ENCODE measurements at regions not wholly inside any gene's neighbourhood (a gene's known extent, or its start where the extent isn't known, plus 50 kb on each side); places are given as distances from the start of the nearest gene placed in this dataset.
"Not testable (repeated sequence)": the region's sequence is repeated elsewhere in the genome, so short reads cannot be mapped to it uniquely, and the experiment has no call there.

DNA sequence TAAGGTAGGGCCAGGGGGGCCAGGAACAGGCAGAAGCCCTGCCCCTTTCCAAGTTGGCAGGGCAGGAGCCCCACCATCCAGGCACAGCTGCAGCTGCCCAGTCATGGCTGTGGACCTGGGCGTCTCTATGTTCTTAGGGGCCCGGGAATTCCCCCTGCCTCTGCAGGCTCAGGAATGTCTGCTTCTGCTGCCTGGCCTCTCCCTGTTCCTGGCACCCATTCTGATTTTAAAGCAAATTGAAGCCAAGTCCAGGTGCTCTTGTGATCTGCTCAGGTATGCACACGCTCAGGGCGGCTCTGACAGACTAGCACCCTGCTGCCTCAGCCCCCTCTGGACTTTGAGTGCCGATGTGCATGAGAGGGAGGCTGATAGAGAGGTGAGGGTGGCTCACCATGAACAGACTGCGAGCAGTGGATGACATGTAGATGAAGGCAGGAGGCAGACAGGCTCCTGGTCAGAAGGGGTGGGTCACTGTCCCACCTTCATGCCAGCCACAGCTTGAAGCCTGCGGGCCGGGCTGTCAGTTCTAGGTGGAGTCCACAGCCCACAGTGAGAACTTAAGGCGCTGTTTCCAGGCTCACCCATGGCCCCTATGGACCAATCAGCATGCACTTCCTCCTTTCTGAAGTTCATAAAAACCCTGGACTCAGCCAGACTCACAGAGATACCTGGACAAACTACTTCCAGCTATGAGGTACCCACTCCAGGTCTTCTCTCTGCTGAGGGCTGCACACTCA is 747.8 kb upstream of the GBE1 start:
- no peak for DNase-seq (ENCODE audit: low read depth in 2 of 2)

DNA sequence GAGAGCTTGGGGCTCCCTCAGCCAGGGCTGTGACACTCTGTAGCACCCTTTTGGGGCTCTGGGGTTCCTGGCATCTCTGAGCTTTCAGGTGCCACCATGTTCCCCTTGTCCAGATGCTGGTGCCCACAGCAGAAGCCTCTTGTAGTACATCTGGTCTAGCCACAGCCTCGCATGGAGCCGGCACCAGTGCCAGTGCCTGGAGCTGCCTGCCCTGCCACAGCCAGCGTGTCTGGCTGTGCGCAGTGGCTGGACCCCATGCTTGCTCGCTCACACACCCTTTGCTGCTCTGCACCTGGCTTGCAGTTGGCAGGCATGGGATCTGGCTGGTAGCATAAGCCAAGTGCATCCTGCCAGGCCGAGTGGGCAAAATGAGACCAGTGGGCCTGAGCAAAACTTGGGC is 744.8 kb upstream of the GBE1 start:
- no peak for DNase-seq (ENCODE audit: low read depth in 2 of 2)

DNA sequence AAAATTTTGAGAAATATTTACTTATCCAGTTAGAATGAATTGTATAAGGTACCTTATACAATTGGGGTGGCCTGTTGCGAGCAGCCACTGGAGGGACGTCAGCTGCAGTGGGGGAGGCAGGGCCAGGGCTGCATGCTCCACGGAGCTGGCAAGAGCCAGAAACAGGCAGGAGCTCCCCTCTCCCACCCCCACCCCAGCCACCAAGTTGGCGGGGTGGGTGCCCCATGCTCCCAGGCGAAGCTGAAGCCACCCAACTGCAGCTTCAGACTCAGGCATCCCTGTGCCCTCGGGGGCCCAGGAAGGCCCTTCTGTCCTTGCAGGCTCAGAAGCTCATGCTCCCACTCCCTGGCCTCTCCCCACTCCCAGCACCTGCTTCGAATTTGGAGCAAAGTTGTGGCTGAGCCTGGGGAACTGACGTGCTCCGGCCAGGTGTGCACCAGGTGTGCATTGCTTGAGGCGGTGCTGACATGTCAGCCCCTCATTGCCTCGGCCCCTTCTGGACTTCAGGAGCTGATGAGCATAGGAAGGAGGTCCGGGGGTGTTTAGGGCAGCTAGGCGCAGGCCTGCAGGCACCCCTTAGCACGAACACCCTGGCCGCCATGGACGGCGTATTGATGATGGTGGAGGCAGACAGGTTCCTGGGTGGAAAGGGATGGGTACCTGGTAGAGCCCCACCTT is 743.8 kb upstream of the GBE1 start:
- no peak for DNase-seq (ENCODE audit: low read depth in 2 of 2)

DNA sequence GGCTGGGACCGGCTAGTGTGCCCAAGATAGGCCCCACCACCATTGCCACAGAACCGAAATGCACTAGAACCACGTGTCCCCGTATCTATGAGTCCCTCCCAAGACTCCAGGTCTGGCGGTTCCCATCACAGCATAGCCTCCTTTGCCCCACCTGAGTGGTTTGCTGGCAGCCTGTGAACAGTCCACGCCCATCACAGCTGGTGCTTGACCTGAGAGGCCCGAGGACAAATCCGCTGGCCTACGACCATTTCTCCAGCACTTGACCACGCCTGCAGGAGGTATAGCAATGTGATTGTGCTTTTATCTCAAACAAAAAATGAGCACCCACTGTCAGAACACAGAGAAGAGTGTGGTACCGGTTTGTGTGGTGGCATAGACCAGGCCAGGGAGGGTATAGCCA is 736.7 kb upstream of the GBE1 start:
- no peak for DNase-seq (ENCODE audit: low read depth in 2 of 2)

DNA sequence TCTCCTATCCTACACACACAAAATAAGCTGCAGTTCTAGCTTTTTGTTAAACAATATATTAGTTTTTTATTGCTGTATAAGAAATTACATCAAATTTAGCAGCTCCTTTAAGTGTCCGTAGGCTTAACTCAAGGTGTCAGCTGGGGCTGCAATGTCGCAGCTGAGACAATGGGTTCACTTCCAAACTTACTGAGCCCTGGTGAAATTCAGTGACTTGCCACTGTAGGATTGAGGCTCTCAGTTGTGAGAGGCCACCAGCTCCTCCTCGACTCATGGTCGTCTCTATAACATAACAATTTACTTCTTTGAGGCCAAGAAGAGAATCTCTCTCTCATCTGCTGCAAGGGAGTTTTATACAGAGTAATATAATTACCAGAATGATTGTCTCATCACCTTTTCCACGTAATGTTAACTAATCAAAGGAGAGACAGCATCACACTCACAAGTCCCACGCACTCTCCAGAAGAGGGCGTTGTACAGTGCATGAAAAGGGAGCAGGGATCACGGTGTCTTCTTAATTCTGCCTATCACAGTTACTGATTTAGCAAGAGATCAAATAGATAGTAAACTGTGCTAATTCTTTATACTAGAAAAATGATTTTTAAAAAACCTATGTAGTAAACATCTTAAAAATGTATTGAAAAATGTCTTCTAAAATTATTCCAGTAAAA is 735.6 kb upstream of the GBE1 start:
- no peak for DNase-seq (ENCODE audit: low read depth in 2 of 2)

DNA sequence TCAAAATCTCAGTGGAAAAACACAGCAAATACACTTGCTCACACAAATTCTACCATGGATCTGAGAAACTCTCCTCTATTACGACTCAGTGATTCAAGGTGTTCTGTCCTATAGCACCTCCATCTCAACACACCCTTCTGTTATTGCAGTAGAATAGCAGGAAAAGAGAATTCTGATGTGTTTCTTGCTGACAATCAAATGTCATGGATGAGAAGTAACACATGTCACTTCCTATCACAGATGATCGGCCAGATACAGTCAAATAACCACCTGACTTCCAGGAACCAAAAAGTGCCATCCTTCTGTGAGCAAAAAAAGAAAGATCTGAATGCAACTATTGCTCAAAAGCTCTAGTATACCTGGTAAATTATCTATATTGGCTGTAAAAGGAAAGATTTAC is 734.2 kb upstream of the GBE1 start:
- DNase-seq (ENCODE audit: low read depth in 2 of 2): no peak

DNA sequence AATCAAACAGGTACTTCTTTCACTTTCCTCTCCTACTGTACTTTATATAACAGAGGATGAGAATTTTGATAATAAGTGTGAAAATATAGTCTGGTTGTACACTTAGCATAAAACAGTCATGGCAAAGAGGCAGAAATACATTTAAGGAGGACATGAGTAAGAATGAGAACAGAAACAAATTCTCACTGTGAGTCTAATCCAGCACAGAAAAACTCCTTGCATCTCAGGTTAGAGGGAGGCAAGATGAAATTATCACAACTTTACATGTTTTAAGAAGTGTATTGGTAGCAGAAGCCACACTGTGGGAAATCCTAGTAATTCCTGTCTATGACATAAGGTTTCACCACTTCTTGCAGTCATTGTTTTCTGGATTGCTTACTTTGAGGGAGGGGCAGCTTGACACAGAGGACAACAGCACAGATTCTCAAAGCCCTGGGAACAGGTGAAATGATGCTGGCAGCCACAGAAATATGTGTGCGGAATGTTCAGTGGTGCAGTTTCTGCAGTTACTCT is 733.6 kb upstream of the GBE1 start:
- DNase-seq (ENCODE audit: low read depth in 2 of 2): no peak

DNA sequence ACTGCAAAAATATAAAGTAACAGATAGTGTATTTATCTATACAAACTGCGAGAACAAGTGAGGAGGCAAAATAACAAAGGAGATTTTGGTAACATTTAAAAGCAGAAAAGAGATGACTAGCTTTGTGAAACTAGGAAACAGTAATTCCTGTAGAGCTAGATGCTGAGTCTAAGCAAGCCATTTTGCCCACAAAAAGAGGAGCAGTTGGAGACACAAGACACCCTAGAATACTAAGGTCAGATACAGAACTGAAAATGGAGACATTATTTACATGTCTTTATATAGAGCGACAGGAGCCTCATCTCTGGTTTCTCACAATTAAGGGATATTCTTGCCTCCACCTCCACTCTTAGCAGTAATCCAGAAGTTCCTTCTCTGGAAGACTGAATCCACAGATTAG is 732.4 kb upstream of the GBE1 start:
- no peak for DNase-seq (ENCODE audit: low read depth in 2 of 2)

DNA sequence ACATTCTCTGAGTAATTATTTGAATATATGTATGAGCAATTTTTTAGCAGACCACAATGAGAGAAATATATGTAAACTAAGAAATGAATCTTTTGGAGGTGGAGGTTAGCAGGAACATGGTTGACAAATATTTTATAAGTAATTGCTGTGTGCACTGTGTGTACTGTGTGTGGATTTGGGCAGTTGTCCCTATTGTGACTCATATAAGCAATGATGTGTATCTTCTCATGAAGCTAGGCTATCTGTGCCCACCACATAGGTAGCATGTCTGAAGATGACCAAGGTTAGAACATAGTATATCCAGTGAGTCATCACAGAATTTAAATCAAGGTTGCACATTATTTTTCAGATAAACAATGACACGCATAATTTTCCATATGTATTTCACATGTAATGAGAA is 713.9 kb upstream of the GBE1 start:
- no peak for DNase-seq (ENCODE audit: low read depth in 2 of 2)

DNA sequence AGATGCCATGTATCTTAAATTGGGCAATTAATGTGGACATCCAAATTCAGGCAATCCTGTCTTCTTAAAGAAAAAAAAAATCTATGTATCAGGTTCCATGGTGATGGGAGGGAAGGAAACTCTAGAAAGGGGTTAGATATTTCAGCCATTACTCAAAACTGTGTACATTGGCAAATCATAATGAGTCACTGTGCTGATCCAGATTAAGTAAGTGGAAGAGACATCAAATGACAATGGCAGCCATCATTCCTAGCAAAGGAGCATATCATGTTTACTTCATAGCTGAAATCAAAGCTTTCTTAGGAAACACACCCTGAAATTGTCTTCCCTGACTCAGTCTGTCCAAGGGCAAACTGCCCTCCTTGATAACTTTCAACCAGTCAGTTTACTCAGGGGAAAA is 713.3 kb upstream of the GBE1 start:
- DNase-seq (ENCODE audit: low read depth in 2 of 2): peak; percentile 13 to 21

DNA sequence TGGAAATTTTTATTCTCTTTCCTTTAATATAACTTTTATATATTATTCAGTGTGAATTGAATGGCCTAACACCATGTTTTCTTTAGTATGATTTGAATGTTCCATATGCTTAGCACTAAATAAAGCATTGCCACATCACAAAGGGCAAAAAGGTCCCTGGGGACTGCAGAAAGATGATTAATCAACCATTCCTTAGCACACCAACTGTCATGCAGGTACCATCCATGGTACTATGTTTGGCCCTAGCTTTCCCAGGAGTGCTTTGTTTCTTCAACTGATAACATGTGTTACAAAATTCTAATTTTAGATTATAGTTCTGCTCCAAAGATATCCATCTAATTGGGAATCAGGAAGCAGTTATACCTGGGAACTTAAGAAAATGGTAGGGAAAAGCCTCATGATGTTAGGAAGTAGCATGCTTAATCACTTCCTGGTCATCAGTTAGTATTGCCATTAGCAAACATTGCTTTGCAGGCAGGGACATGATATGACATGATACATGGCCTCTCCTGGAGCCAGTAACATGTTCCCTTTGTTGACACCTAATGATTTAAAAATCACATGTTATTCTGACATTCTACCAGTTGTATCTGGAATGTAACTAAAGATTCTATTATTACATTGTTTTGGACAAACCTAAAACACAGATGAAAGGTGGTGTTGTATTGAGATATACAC is 712.6 kb upstream of the GBE1 start:
- no peak for DNase-seq (ENCODE audit: low read depth in 2 of 2)

DNA sequence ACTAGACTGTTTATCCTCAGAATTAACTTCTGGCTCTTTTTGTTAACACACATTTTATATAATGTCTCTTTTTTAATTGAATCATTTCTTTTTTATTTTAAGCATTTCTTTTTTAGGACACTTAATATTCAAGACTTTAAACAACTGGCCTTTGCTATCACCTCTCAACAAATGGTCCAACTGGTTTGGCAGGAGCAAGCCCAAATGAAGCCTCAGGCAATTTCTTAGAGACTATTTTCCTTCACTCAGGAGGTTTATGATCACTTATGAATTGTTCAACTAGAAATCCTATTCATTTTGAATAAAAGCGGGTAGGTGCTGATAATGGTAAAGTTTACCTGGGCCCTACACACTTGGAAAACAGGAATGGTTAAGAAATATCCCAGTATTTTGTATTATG is 705.6 kb upstream of the GBE1 start:
- DNase-seq (ENCODE audit: low read depth in 2 of 2): no peak

DNA sequence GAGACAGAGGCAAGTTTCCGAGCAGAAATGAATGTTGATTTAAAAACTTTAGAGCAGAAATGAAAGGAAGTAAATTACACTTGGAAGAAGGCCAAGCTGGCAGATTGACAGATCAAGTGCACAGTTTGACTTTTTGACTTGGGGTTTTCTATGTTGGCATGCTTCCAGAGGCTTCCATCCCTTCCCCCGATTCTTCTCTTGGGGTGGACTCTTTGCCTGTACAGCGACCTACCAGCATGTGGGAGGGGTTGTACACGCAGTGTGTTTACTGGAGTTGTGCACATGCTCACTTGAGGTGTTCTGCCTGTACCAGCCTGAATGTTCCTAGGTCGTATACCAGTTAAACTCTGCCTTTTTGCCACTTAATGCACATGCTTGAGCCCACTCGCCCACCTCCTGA is 701.5 kb upstream of the GBE1 start:
- DNase-seq (ENCODE audit: low read depth in 2 of 2): no peak

DNA sequence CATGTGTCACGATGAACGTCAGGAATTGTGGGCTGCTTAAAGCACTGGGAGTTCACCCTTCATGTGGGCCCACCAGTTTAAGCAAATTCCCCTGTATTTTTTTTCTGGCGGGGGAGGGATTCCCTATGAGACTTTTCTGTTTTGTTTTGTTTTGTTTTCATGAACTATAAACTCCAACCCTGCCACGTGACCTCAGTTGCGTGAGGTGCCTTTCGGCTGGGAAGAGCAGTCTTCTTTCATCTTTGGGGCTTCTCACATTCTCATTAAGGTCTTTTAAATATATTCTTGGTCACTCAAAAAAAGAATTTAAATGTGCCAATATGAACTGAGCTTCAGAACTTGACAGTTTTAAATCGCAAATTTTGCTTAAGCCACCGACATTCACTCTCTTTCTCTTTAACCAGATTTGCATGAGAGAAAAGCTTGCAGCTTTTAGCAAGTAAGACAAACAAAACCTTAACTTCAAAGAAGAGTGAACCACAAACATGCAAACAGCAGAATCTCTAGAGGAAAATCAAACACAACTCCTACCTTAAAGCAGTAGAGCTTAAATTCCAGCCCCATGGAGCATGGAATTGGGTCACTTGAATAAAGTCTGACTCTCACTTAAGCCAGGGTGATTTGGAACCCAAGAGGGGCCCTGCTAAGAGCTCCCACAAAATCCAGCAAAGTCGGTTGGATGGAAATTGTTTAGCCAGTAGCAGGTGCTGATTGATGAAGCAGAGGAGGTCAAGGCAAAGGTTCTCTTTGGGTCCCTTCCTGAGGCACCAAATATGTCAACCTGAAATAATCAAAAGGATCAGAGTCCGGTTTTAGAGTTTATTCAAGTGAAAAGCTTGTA is 699.8 kb upstream of the GBE1 start:
- DNase-seq (ENCODE audit: low read depth in 2 of 2): no peak

DNA sequence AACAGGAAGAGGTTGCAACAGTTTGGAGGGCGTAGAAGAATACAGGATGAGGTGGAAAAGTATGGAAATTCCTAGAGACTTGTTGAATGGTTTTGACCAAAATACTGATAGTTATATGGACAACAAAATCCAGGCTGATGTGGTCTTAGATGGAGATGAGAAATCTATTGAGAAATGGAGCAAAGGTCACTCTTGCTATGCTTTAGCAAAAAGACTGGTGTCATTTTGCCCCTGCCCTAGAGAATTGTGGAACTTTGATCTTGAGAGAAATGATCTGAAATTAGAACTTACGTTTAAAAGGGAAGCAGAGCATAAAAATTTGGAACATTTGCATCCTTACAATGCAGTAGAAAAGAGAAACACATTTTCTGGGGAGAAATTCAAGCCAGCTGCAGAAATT is 686.9 kb upstream of the GBE1 start:
- DNase-seq (ENCODE audit: low read depth in 2 of 2): no peak

DNA sequence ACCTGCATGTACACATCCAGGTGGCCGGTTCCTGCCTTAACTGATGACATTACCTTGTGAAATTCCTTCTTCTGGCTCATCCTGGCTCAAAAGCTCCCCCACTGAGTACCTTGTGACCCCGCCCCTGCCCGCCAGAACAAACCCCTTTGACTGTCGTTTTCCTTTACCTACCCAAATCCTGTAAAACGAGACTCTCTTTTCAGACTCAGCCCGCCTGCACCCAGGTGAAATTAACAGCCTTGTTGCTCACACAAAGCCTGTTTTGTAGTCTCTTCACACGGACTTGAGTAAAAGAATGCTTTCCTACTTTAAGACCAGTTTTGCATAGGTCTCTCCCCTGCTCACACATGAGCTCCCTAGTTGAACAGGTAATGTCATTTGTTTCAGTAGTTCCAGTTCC is 667.4 kb upstream of the GBE1 start:
- DNase-seq (ENCODE audit: low read depth in 2 of 2): not testable (repeated sequence)

DNA sequence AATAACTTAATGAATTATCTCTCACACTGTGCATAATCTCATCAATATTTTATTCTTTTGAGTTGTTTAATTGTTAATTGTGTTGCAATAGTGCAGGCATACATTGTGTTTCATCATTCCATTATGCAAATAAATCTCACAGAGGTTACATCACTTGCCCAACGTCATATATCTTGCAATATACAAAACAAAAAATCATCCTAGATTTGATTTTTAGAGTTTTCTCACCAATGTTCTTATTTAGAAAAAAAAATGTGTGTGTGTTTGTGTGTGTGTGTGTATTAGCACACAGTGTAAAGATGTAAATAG is 662.5 kb upstream of the GBE1 start:
- no peak for DNase-seq (ENCODE audit: low read depth in 2 of 2)

DNA sequence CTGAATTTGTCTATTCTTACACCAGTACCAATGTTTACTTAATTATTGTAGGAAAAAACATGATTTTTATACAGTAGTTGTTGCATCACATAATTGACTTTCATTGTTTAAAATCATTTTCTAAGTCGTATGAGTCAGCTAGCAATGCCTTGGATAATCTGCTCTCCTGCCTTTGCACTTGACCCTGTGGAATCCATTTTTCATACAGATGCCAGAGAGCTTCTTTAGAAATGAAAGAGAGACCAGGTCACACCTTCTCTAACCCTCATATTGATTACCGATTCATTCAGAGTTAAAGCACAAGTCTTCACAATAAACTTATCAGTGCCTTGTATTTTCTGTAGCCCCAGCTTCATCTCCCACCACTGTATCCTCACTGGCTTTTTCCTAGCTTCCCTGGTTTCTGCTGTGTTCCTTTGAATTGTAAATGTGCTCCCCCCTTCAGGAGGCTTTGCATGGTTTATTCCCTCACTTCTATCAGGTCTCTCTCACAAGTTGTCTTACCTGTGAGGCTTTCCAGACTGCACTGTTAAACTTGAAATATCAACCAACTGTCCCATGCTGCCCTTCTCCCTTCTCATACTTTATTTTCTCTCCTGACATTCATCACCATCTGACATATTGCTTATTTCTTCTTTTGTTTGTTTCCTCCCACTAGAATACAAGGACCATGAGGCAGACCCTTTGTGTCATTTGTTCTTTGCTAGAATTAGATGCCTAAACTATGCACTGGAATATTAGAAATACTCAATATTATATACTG is 662.0 kb upstream of the GBE1 start:
- no peak for DNase-seq (ENCODE audit: low read depth in 2 of 2)

DNA sequence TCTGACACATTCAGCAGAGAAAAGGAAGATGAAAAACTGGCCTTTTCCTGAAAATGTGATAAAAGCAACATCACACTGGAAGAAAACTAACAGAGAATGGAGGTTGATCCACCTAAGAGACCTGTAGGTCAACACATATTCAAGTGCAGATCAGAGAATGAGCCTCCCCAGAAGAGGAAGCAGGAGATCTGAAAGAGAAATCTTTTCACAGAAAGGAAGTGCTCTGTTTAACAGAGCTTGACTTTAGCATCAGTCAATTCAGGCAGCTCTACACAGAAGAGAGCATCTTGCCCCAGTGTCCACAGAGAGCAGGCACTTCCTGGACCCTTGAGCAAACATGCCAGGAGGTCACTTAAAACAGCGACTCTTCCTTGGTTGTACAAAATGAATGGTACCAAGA is 655.4 kb upstream of the GBE1 start:
- DNase-seq (ENCODE audit: low read depth in 2 of 2): no peak

DNA sequence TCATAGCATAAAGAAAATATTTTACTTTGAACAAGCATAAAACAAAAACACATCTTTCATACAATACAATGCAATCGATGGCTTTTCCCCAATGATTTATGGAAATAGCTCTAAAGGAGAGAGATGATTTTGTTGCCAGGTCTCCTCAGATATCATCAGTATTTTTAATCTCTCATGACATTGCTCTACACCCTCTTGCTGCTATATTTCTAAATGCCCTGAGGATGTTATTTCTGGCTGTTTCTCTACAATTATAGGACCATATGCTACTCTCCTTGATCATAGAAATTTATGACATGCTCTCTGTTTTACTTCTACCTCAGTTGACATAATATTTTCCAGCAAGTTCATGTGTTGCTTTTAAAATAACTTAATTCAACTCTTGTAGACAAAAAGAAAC is 654.9 kb upstream of the GBE1 start:
- no peak for DNase-seq (ENCODE audit: low read depth in 2 of 2)

DNA sequence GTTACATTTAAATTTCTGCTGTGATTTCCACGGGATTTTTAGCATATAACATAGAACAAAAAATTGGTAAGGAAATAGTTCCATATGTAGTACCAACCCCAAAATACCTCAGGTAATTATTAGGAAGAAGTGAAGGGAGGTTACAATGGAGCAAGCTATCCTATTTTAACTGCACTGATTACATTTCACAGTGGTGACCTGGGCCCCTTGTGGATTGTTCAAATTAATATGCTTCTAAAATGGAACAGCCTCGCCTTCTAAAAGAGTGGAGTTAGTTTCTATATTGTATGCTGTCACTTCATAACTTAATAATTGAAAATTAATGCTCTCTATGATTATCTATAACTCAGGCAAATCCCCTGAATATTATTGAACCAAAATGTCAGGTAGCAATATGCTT is 651.7 kb upstream of the GBE1 start:
- no peak for DNase-seq (ENCODE audit: low read depth in 2 of 2)
